Ascending aorta (tissue), 2 donors: ENCODE measurements at regions not wholly inside any gene's neighbourhood (a gene's known extent, or its start where the extent isn't known, plus 50 kb on each side); places are given as distances from the start of the nearest gene placed in this dataset.

Experiments used
- DNase-seq, 2 donors: peaks; one replicate each; pipeline ENCODE4 v3.0.0-alpha.2; 2019; ENCODE audit warnings: low spot score in 2 of 2
- H3K27ac ChIP-seq, 2 donors: fragments of 200-600 bp; sonication (generic); one replicate each; pipeline ENCODE4 v1.5.1; 2016 to 2017; ENCODE audit warnings: mild to moderate bottlenecking in 1 of 2
- H3K27me3 ChIP-seq: fragments of 200-600 bp; sonication (generic); one replicate; pipeline ENCODE4 v1.5.1; 2017
- H3K36me3 ChIP-seq, 2 donors: fragments of 200-600 bp; sonication (generic); one replicate each; pipeline ENCODE4 v1.5.1; 2016
- H3K4me1 ChIP-seq, 2 donors: fragments of 200-600 bp; sonication (generic); one replicate each; pipeline ENCODE4 v1.5.1; 2016 to 2017; ENCODE audit warnings: mild to moderate bottlenecking in 1 of 2
- H3K4me3 ChIP-seq, 2 donors: fragments of 200-600 bp; sonication (generic); one replicate each; pipeline ENCODE4 v1.5.1; 2016 to 2017; ENCODE audit warnings: mild to moderate bottlenecking in 1 of 2
- H3K9me3 ChIP-seq, 2 donors: fragments of 200-600 bp; sonication (generic); one replicate each; pipeline ENCODE4 v1.5.1; 2016
- intact Hi-C: fragments of 100-400 bp; cut with DNase I; formaldehyde crosslinking; loops from one replicate; pipeline ENCODE4 v1.15.1; 2023
- TF ChIP-seq, protein P1 (sequence below), 3 experiments: fragments of 200-600 bp in 2 of 3; fragments of 450-650 bp in 1 of 3; sonication (generic) in 2 of 3; IDR thresholded peaks; one replicate each; pipeline ENCODE4 v1.5.1; 2016 to 2019; ENCODE audit warnings: antibody characterized with exemption in 3 of 3, mild to moderate bottlenecking in 1 of 3, moderate library complexity in 1 of 3

DNA sequence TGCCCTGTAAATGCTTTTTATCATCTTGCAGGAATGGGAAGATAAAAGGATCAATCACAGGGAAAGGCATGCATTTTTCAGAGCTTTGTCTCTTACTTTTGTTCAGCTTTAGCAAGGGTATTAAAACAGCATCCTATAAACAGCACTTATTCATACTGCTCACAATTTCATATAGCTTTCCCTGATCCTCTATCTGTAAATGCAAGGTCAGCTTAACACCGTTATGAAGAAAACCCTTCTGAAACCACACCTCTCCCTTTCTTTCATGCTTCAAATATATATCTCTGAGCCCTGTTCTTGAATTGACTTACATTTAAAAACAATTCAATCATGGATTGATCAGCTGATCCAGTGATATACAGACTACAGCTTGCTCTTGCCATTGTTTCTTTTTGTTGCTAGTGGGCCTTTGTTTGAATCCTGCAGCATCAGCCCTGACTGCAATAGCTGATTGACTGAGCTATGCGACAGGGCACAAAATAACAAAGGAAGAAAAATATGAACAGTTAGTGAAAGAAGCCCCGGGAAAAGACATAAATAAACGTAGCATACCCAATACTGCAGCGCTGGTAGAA, 795.5 kb upstream of the CDH2 start:
- no peaks in the 10 kb centered on the region for H3K27me3 ChIP-seq
- no peak overlapping the region for H3K4me3 ChIP-seq
- H3K36me3 ChIP-seq: no peaks in the 10 kb centered on the region
- peaks cover 0 to 15% of the 10 kb centered on the region in 2 donors for H3K9me3 ChIP-seq
- TF ChIP-seq, protein P1, sequence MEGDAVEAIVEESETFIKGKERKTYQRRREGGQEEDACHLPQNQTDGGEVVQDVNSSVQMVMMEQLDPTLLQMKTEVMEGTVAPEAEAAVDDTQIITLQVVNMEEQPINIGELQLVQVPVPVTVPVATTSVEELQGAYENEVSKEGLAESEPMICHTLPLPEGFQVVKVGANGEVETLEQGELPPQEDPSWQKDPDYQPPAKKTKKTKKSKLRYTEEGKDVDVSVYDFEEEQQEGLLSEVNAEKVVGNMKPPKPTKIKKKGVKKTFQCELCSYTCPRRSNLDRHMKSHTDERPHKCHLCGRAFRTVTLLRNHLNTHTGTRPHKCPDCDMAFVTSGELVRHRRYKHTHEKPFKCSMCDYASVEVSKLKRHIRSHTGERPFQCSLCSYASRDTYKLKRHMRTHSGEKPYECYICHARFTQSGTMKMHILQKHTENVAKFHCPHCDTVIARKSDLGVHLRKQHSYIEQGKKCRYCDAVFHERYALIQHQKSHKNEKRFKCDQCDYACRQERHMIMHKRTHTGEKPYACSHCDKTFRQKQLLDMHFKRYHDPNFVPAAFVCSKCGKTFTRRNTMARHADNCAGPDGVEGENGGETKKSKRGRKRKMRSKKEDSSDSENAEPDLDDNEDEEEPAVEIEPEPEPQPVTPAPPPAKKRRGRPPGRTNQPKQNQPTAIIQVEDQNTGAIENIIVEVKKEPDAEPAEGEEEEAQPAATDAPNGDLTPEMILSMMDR (IDR thresholded peaks at IDR 0.05): no peak
- DNase-seq: no peak
- no peak overlapping the region for H3K27ac ChIP-seq
- H3K4me1 ChIP-seq: peaks cover 0 to 5% of the 10 kb centered on the region in 2 donors
- intact Hi-C loops: no loop called here

DNA sequence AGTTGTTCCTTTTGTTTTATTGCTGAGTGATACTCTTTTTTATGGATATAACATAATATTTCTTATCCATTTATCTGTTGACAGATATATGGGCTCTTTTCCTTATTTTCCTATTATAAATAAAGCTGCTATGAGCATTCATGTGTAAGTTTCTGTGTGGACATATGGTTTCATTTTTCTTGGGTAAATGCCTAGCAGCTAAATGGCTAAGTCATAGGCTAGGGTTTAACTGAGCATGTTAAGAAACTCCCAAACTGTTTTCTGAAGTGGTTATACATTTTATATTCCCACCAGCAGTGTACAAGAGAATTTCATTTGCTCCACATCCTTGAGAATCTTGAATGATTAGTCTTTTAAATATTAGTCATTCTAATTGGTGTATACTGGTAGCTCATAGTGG, 786.6 kb upstream of the CDH2 start:
- Histone ChIP-seq H3K4me1 (peaks cover 0 to 3% of the 10 kb centered on the region in 2 donors), H3K4me3 (no peak overlapping the region), H3K27ac (no peak overlapping the region), H3K9me3 (no peaks in the 10 kb centered on the region), H3K27me3 (no peaks in the 10 kb centered on the region), H3K36me3 (no peaks in the 10 kb centered on the region)
- intact Hi-C loops: no loop called here
- TF ChIP-seq, protein P1 (IDR thresholded peaks at IDR 0.05): no peak
- no peak for DNase-seq

DNA sequence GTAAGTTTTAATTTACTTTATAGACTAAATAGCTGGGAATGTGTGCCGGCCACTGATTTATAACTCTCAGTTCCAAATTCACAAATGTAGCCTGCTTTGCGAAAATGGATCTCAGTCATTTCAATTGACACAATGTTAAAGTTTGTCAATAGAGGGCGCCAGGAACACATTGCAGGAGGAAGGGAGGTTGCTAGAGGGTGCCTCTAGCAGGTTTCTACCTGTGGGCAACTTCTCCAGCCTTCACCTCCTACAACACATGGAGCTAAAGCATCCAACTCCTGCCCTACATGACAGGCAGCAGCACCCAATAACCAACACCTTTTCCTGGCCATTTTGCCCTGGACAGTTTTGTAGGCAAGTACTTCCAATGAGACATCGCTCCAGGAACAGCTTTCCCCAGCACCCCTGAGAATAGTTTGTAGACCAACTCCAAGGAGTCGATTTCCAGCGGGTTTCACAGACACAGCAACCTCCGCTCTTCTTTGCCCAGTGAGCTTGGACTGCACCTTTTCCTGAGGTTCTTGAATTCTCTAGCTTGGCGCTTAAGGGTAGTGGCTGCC, 784.8 kb upstream of the CDH2 start:
- H3K9me3 ChIP-seq: no peaks in the 10 kb centered on the region
- no peaks in the 10 kb centered on the region for H3K27me3 ChIP-seq
- DNase-seq: no peak
- TF ChIP-seq, protein P1 (IDR thresholded peaks at IDR 0.05): peak in 1 of 3 experiments; percentile 41
- no peak overlapping the region for H3K27ac ChIP-seq
- H3K36me3 ChIP-seq: no peaks in the 10 kb centered on the region
- intact Hi-C loops: no loop called here
- H3K4me3 ChIP-seq: no peak overlapping the region
- peaks cover 0 to 3% of the 10 kb centered on the region in 2 donors for H3K4me1 ChIP-seq

DNA sequence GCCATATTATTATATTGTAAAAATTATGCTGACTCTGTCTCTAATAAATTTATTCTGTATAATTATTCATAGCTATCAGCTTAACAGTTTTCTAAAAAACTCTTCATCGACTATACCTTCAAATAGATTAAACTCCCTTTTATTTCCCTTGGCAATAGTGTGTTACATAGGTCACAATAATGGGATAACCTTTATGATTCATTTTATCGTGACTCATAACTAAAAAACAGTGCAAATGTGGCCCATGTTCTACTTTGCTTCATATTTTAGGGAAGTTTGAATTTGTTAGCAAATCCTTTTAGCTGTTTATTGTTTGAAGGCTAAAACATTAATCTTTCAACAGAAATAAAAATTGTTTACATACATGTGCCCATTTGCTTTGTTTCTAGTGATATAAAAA, 783.2 kb upstream of the CDH2 start:
- H3K27ac ChIP-seq: peak overlapping the region; percentile 3 to 22
- H3K27me3 ChIP-seq: no peaks in the 10 kb centered on the region
- intact Hi-C loops: no loop called here
- no peaks in the 10 kb centered on the region for H3K9me3 ChIP-seq
- H3K36me3 ChIP-seq: no peaks in the 10 kb centered on the region
- no peak overlapping the region for H3K4me3 ChIP-seq
- DNase-seq: no peak
- peaks cover 0 to 3% of the 10 kb centered on the region in 2 donors for H3K4me1 ChIP-seq
- TF ChIP-seq, protein P1 (IDR thresholded peaks at IDR 0.05): no peak

DNA sequence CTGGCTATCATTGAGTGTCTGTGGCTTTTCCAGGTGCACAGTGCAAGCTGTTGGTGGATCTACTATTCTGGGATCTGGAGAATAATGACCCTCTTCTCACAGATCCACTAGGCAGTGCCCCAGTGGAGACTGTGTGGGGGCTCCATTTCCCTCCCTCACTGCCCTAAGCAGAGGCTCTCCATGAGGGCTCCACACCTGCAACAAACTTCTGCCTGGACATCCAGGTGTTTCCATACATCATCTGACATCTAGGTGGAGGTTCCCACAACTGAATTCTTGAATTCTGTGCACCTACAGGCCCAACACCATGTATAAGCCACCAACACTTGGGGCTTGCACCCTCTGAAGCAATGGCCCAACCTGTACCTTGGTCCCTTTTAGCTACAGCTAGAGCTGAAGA, 775.4 kb upstream of the CDH2 start:
- intact Hi-C loops: no loop called here
- Histone ChIP-seq H3K27ac (no peak overlapping the region), H3K27me3 (no peaks in the 10 kb centered on the region), H3K36me3 (no peaks in the 10 kb centered on the region), H3K9me3 (no peaks in the 10 kb centered on the region), H3K4me3 (no peak overlapping the region), H3K4me1 (no peaks in the 10 kb centered on the region)
- TF ChIP-seq, protein P1 (IDR thresholded peaks at IDR 0.05): no peak
- DNase-seq: no peak
